Keratinocyte (primary cell): ENCODE measurements at regions not wholly inside any gene's neighbourhood (a gene's known extent, or its start where the extent isn't known, plus 50 kb on each side); places are given as distances from the start of the nearest gene placed in this dataset.

Experiments used
- DNase-seq: peaks from one replicate; pipeline ENCODE4 v3.0.0-alpha.2; 2011; ENCODE audit warnings: low read depth, missing footprints, low spot score
- FAIRE-seq: peaks from 2 replicates; lab custom pipeline; 2011; peaks lifted over from hg19 to GRCh38; lab: Jason Lieb, UNC
- H2AFZ ChIP-seq: 2 replicates; pipeline ENCODE4 v1.6.0; 2012; ENCODE audit warnings: low read length, control low read depth, inconsistent platforms; ENCODE audit not compliant: control insufficient read depth
- H3K27ac ChIP-seq: 2 replicates; pipeline ENCODE4 v1.5.1; 2011; ENCODE audit warnings: low read length; ENCODE audit not compliant: control insufficient read depth, insufficient read depth
- H3K27me3 ChIP-seq: 3 replicates; pipeline ENCODE4 v1.6.0; 2011; ENCODE audit warnings: low read length; ENCODE audit not compliant: control insufficient read depth, insufficient read depth; ENCODE audit errors: extremely low read depth
- H3K36me3 ChIP-seq, 2 experiments: 2 replicates in 1 of 2; 3 replicates in 1 of 2; pipeline ENCODE4 v1.5.1; 2011; ENCODE audit warnings: low read length in 2 of 2, mild to moderate bottlenecking in 1 of 2; ENCODE audit not compliant: control insufficient read depth in 2 of 2, insufficient read depth in 2 of 2; ENCODE audit errors: extremely low read depth in 1 of 2
- H3K4me1 ChIP-seq: 3 replicates; pipeline ENCODE4 v1.5.1; 2011; ENCODE audit warnings: low read length; ENCODE audit not compliant: control insufficient read depth, insufficient read depth; ENCODE audit errors: extremely low read depth
- H3K4me2 ChIP-seq: 3 replicates; pipeline ENCODE4 v1.6.0; 2011; ENCODE audit warnings: low read depth, low read length; ENCODE audit not compliant: control insufficient read depth, insufficient read depth; ENCODE audit errors: extremely low read depth
- H3K4me3 ChIP-seq, 3 experiments: fragments of 200-600 bp in 1 of 3; sonication (generic) in 1 of 3; 2 replicates in 2 of 3; 3 replicates in 1 of 3; pipeline ENCODE4 v1.5.1; 2011 to 2016; ENCODE audit warnings: low read length in 3 of 3, mild to moderate bottlenecking in 3 of 3, control low read depth in 2 of 3, inconsistent platforms in 1 of 3, low read depth in 1 of 3, mixed read lengths in 1 of 3, mixed run types in 1 of 3, moderate library complexity in 1 of 3; ENCODE audit not compliant: control insufficient read depth in 2 of 3, insufficient read depth in 2 of 3; ENCODE audit errors: extremely low read depth in 1 of 3
- H3K79me2 ChIP-seq: 2 replicates; pipeline ENCODE4 v1.6.0; 2012; ENCODE audit warnings: low read length; ENCODE audit not compliant: control insufficient read depth, insufficient read depth
- H3K9ac ChIP-seq: 3 replicates; pipeline ENCODE4 v1.6.0; 2011; ENCODE audit warnings: low read length; ENCODE audit not compliant: control insufficient read depth, insufficient read depth; ENCODE audit errors: extremely low read depth
- H3K9me1 ChIP-seq: 3 replicates; pipeline ENCODE4 v1.6.0; 2011; ENCODE audit warnings: low read length; ENCODE audit not compliant: control insufficient read depth, insufficient read depth; ENCODE audit errors: extremely low read depth
- H3K9me3 ChIP-seq: 2 replicates; pipeline ENCODE4 v1.5.1; 2012; ENCODE audit warnings: low read depth, low read length; ENCODE audit not compliant: control insufficient read depth
- H4K20me1 ChIP-seq: 3 replicates; pipeline ENCODE4 v1.6.0; 2011; ENCODE audit warnings: low read length; ENCODE audit not compliant: control insufficient read depth, insufficient read depth; ENCODE audit errors: extremely low read depth
- EZH2 ChIP-seq: IDR thresholded peaks from one replicate; pipeline ENCODE4 v1.6.1; 2012; ENCODE audit warnings: inconsistent platforms, mild to moderate bottlenecking, low read length, moderate library complexity
- dilution Hi-C: fragments of 300-500 bp; cut with MboI; formaldehyde crosslinking; loops from one replicate; pipeline ENCODE4 v1.7.0; 2020; ENCODE audit warnings: low sequenced_read_pairs; ENCODE audit not compliant: extremely low pct_ligation_motif_present
- TF ChIP-seq, protein P1 (sequence below), 3 experiments: IDR thresholded peaks in 1 of 3; conservative IDR thresholded peaks in 1 of 3; optimal IDR thresholded peaks in 1 of 3; 2 replicates in 2 of 3; 3 replicates in 1 of 3; pipeline versions ENCODE3 to v1.5.1; 2011; ENCODE audit warnings: low read length in 3 of 3, mild to moderate bottlenecking in 3 of 3, moderate library complexity in 2 of 3, control low read depth in 1 of 3, inconsistent platforms in 1 of 3; ENCODE audit not compliant: insufficient read depth in 2 of 3; ENCODE audit errors: extremely low read depth in 1 of 3

DNA sequence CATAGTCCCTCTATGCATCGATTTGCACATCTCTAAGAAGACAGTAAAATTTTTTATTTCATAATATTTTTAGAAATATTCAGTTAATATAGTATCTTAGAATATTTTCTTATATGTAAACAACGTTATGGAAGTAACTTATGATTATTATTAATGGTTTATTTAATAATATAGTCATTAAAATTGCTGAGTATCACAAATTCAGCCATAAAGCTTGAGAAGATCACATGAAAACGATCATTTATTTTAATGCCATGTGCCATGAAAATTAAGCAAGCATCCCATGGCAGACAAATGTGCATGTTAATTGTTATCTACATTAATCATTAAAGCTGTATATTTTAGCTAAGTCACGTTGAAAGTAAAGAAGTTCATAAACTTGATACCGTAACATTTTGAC is 907.1 kb downstream of the KCNT2 start:
- no peaks in the 10 kb centered on the region for H3K36me3 ChIP-seq
- dilution Hi-C loops, result no loop called here
- no peak overlapping the region for H3K27ac ChIP-seq
- H3K9me3 ChIP-seq, result no peaks in the 10 kb centered on the region
- no peak for TF ChIP-seq EZH2
- TF ChIP-seq, protein P1, sequence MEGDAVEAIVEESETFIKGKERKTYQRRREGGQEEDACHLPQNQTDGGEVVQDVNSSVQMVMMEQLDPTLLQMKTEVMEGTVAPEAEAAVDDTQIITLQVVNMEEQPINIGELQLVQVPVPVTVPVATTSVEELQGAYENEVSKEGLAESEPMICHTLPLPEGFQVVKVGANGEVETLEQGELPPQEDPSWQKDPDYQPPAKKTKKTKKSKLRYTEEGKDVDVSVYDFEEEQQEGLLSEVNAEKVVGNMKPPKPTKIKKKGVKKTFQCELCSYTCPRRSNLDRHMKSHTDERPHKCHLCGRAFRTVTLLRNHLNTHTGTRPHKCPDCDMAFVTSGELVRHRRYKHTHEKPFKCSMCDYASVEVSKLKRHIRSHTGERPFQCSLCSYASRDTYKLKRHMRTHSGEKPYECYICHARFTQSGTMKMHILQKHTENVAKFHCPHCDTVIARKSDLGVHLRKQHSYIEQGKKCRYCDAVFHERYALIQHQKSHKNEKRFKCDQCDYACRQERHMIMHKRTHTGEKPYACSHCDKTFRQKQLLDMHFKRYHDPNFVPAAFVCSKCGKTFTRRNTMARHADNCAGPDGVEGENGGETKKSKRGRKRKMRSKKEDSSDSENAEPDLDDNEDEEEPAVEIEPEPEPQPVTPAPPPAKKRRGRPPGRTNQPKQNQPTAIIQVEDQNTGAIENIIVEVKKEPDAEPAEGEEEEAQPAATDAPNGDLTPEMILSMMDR (optimal IDR thresholded peaks at IDR 0.05 in 1 of 3, IDR thresholded peaks at IDR 0.05 in 1 of 3, conservative IDR thresholded peaks at IDR 0.05 in 1 of 3; ENCODE audit: extremely low read depth in 1 of 3, insufficient read depth in 2 of 3, low read length in 3 of 3), result no peak
- no peaks in the 10 kb centered on the region for H3K79me2 ChIP-seq
- H4K20me1 ChIP-seq, result no peaks in the 10 kb centered on the region
- FAIRE-seq (no peak), DNase-seq (no peak)
- no peak overlapping the region for H3K4me3 ChIP-seq
- H3K9me1 ChIP-seq, result no peaks in the 10 kb centered on the region
- H3K4me2 ChIP-seq, result no peak overlapping the region
- no peak overlapping the region for H2AFZ ChIP-seq
- no peaks in the 10 kb centered on the region for H3K4me1 ChIP-seq
- no peak overlapping the region for H3K9ac ChIP-seq
- no peaks in the 10 kb centered on the region for H3K27me3 ChIP-seq

DNA sequence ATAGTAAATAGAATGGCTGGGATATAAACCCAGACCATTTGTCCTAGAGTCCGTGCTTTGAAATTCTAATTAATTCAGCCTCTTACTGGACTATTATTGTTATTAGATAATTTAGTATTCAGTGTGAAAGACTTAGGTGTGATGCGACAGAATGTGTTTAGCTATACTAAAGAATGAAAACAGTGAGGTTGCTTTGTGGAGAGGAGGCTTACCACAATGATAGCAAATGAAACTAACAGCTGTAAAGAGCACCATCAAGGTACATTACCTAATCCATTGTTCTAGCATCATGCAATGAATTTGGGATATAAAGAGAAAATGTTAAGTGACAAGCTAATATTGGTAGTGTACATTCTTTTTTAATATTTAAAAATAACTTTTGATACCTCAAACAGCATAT is 911.1 kb downstream of the KCNT2 start:
- H3K27me3 ChIP-seq, result no peaks in the 10 kb centered on the region
- H3K9me1 ChIP-seq, result no peaks in the 10 kb centered on the region
- no peak overlapping the region for H2AFZ ChIP-seq
- H4K20me1 ChIP-seq, result no peaks in the 10 kb centered on the region
- TF ChIP-seq EZH2, result no peak
- TF ChIP-seq, protein P1 (optimal IDR thresholded peaks at IDR 0.05 in 1 of 3, IDR thresholded peaks at IDR 0.05 in 1 of 3, conservative IDR thresholded peaks at IDR 0.05 in 1 of 3; ENCODE audit: extremely low read depth in 1 of 3, insufficient read depth in 2 of 3, low read length in 3 of 3), result no peak
- H3K4me2 ChIP-seq, result no peak overlapping the region
- no peak for FAIRE-seq
- dilution Hi-C loops, result no loop called here
- no peaks in the 10 kb centered on the region for H3K79me2 ChIP-seq
- no peak overlapping the region for H3K4me3 ChIP-seq
- no peaks in the 10 kb centered on the region for H3K4me1 ChIP-seq
- H3K27ac ChIP-seq, result no peak overlapping the region
- no peaks in the 10 kb centered on the region for H3K9me3 ChIP-seq
- DNase-seq, result no peak
- H3K36me3 ChIP-seq, result no peaks in the 10 kb centered on the region
- no peak overlapping the region for H3K9ac ChIP-seq
